IPS-15b (cell line): ENCODE measurements at regions not wholly inside any gene's neighbourhood (a gene's known extent, or its start where the extent isn't known, plus 50 kb on each side); places are given as distances from the start of the nearest gene placed in this dataset.

Experiments
- H3K27me3 ChIP-seq: one replicate; pipeline ENCODE4 v1.6.1; 2013; ENCODE audit warnings: low read length; ENCODE audit not compliant: control insufficient read depth, insufficient read depth
- H3K36me3 ChIP-seq: one replicate; pipeline ENCODE4 v1.6.1; 2013; ENCODE audit warnings: low read length; ENCODE audit not compliant: control insufficient read depth, insufficient read depth
- H3K4me1 ChIP-seq: one replicate; pipeline ENCODE4 v1.6.1; 2013; ENCODE audit warnings: mild to moderate bottlenecking, low read length; ENCODE audit not compliant: control insufficient read depth, insufficient read depth
- H3K4me3 ChIP-seq: one replicate; pipeline ENCODE4 v1.5.1; 2013; ENCODE audit warnings: low read depth, low read length
- H3K9ac ChIP-seq: one replicate; pipeline ENCODE4 v1.6.1; 2013; ENCODE audit warnings: low read depth, mild to moderate bottlenecking, low read length
- H3K9me3 ChIP-seq: one replicate; pipeline ENCODE4 v1.6.1; 2013; ENCODE audit warnings: mild to moderate bottlenecking, low read length; ENCODE audit not compliant: control insufficient read depth, insufficient read depth

DNA sequence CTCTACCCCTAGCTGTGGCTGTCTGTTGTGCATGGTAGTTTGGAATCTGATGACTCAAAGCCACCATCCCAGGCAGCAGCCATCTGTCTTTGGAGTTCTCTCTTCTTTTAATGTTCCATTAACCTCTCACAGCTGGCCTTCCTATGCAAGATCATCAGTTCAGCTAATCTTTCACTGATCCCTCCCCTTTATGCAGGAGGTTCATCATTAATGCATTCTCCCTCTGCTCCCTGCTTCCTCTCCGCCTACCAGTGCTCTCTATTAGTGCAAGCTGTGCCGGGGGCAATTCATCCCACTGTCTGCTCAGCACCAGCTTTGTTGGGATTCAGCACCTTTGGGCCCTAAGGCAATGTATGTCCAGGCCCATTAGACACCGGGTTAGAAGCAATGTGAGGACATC, 413.0 kb upstream of the LRRC4C start:
- H3K4me3 ChIP-seq = no peak overlapping the region
- H3K9me3 ChIP-seq = no peaks in the 10 kb centered on the region

GRCh38 chr11:41872870-41873269, 413.4 kb upstream of the LRRC4C start:
- Histone ChIP-seq H3K4me3 (no peak overlapping the region), H3K27me3 (no peaks in the 10 kb centered on the region), H3K9ac (no peak overlapping the region), H3K4me1 (no peaks in the 10 kb centered on the region), H3K36me3 (no peaks in the 10 kb centered on the region), H3K9me3 (no peaks in the 10 kb centered on the region)

More for the DNA sequence above, 413.0 kb upstream of the LRRC4C start:
- Histone ChIP-seq H3K9ac (no peak overlapping the region), H3K27me3 (no peaks in the 10 kb centered on the region), H3K4me1 (no peaks in the 10 kb centered on the region), H3K36me3 (no peaks in the 10 kb centered on the region)

DNA sequence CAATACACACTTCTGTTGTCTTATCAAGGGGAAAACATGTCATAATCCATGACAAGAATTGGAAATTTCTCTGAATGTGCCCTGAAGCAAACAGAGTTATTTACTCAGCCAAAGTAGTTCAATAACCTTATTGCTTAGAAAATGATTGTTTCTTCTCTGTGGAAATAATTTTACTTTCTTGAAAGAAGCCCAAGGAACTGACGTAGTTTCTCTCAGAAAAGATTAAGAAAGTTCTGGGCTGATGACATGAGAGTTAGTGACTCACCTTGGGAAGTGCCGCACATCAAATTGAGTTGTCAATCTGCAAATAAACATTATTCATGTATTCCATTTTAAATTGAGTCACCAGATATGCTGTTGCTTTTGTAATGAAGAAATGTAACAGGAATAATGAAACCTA, 418.6 kb upstream of the LRRC4C start:
- no peaks in the 10 kb centered on the region for H3K9me3 ChIP-seq
- H3K4me1 ChIP-seq = no peaks in the 10 kb centered on the region
- no peaks in the 10 kb centered on the region for H3K27me3 ChIP-seq
- H3K4me3 ChIP-seq = no peak overlapping the region
- H3K36me3 ChIP-seq = no peaks in the 10 kb centered on the region
- no peak overlapping the region for H3K9ac ChIP-seq

DNA sequence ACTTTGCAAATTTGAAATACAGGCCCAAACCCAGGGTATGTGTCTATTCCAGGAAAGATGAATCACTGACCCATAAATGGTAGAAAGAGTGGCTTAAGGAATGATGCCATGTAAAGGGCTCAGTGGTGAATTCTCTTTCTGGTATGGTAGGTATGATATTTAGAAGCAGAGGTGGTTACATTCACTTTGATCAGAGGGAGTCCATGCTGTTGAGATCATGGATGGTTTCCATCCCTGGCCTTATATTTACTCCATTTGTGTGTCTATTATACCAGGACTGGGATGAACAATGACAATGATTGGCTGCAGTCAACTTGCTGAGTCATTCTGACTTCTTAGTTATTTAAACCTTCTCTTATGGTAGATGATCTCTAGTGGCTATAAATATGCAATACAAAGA, 419.8 kb upstream of the LRRC4C start:
- H3K9ac ChIP-seq = no peak overlapping the region
- H3K9me3 ChIP-seq = no peaks in the 10 kb centered on the region
- H3K4me3 ChIP-seq = no peak overlapping the region
- H3K4me1 ChIP-seq = no peaks in the 10 kb centered on the region
- H3K36me3 ChIP-seq = no peaks in the 10 kb centered on the region
- no peaks in the 10 kb centered on the region for H3K27me3 ChIP-seq

- Histone ChIP-seq H3K4me3 (no peak overlapping the region), H3K36me3 (no peaks in the 10 kb centered on the region), H3K9me3 (no peaks in the 10 kb centered on the region)
These were observed 435.6 kb upstream of the LRRC4C start for GRCh38 chr11:41895081-41895480.

DNA sequence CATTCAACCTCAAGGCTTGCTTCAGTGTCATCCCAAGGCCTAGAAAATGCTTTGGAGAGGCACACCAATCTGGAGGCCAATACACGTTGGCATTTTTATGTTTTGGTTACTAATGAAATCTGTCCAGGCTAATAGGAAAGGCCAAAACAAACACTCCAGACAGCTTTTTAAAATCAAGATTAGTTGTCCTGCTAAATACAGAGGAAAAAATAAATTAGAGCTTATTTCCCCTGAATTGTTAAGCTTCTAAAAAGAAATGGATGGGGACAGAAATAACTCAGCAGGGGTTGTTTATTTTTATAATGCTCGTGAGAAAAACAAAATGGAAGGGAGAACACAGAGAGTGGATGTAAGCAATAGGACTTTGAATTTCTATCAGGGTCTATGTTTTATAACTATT, 438.5 kb upstream of the LRRC4C start:
- no peak overlapping the region for H3K9ac ChIP-seq
- no peaks in the 10 kb centered on the region for H3K27me3 ChIP-seq
- H3K36me3 ChIP-seq = no peaks in the 10 kb centered on the region
- no peak overlapping the region for H3K4me3 ChIP-seq
- no peaks in the 10 kb centered on the region for H3K4me1 ChIP-seq
- peaks cover 2% of the 10 kb centered on the region for H3K9me3 ChIP-seq

More at GRCh38 chr11:41895081-41895480, 435.6 kb upstream of the LRRC4C start:
- Histone ChIP-seq H3K9ac (no peak overlapping the region), H3K4me1 (no peaks in the 10 kb centered on the region), H3K27me3 (no peaks in the 10 kb centered on the region)

- peaks cover 6% of the 10 kb centered on the region for H3K4me1 ChIP-seq
- no peaks in the 10 kb centered on the region for H3K27me3 ChIP-seq
- no peaks in the 10 kb centered on the region for H3K9me3 ChIP-seq
- no peaks in the 10 kb centered on the region for H3K36me3 ChIP-seq
- H3K9ac ChIP-seq = no peak overlapping the region
- H3K4me3 ChIP-seq = no peak overlapping the region
These were observed 458.4 kb upstream of the LRRC4C start for GRCh38 chr11:41917900-41918299.

- H3K27me3 ChIP-seq = no peaks in the 10 kb centered on the region
- no peaks in the 10 kb centered on the region for H3K36me3 ChIP-seq
- peaks cover 6% of the 10 kb centered on the region for H3K4me1 ChIP-seq
- no peak overlapping the region for H3K4me3 ChIP-seq
- no peaks in the 10 kb centered on the region for H3K9me3 ChIP-seq
- no peak overlapping the region for H3K9ac ChIP-seq
These were observed 460.9 kb upstream of the LRRC4C start for GRCh38 chr11:41920374-41920773.

DNA sequence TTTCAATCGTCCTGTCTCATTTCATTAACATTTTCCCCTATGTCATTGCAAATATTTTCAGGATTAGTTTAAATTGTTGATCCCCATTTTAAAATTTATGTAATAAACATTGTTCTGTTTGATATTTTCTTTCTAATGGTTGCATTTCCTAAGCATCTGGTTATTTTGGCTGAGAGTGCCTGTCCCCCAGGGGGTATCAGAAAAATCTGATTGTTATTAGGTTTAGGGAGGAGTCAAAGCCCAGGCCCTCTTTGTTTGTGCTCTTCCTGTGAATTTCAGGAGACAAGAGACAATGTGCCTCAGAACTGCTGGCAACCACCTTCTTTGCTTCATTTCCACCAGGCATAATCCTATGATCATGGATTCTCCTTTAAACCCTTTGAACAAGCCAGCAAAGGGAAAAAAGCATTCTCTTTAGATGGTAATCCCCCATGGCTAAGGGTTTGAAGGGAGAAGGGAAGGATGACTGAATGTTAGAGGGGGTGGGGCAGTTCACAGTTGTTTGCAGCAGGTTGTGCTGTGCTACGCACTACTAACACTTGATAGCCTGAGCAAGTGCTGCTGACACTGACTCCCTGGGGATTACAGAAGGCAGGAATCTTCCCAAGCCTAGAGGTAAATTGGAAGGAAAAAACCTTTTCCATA, 462.4 kb upstream of the LRRC4C start:
- H3K9me3 ChIP-seq = no peaks in the 10 kb centered on the region
- peaks cover 6% of the 10 kb centered on the region for H3K4me1 ChIP-seq
- H3K4me3 ChIP-seq = no peak overlapping the region
- H3K27me3 ChIP-seq = no peaks in the 10 kb centered on the region
- no peak overlapping the region for H3K9ac ChIP-seq
- no peaks in the 10 kb centered on the region for H3K36me3 ChIP-seq

- Histone ChIP-seq H3K9me3 (no peaks in the 10 kb centered on the region), H3K4me1 (peaks cover 6% of the 10 kb centered on the region), H3K27me3 (no peaks in the 10 kb centered on the region), H3K36me3 (no peaks in the 10 kb centered on the region), H3K4me3 (no peak overlapping the region), H3K9ac (no peak overlapping the region)
These were observed 466.9 kb upstream of the LRRC4C start for GRCh38 chr11:41926339-41926738.

- Histone ChIP-seq H3K27me3 (no peaks in the 10 kb centered on the region), H3K36me3 (no peaks in the 10 kb centered on the region), H3K9ac (no peak overlapping the region), H3K4me3 (no peak overlapping the region), H3K4me1 (no peaks in the 10 kb centered on the region), H3K9me3 (no peaks in the 10 kb centered on the region)
These were observed 475.8 kb upstream of the LRRC4C start for GRCh38 chr11:41935241-41935640.

- H3K9me3 ChIP-seq = no peaks in the 10 kb centered on the region
- H3K4me1 ChIP-seq = no peaks in the 10 kb centered on the region
- no peak overlapping the region for H3K4me3 ChIP-seq
- H3K36me3 ChIP-seq = no peaks in the 10 kb centered on the region
- no peak overlapping the region for H3K9ac ChIP-seq
- no peaks in the 10 kb centered on the region for H3K27me3 ChIP-seq
These were observed 476.3 kb upstream of the LRRC4C start for GRCh38 chr11:41935795-41936194.
